ENCODE measurements at regions not wholly inside any gene's neighbourhood (a gene's known extent, or its start where the extent isn't known, plus 50 kb on each side); places are given as distances from the start of the nearest gene placed in this dataset.
A peak's percentile ranks its signal among the peaks of the same experiment; 100 is the strongest.

DNA sequence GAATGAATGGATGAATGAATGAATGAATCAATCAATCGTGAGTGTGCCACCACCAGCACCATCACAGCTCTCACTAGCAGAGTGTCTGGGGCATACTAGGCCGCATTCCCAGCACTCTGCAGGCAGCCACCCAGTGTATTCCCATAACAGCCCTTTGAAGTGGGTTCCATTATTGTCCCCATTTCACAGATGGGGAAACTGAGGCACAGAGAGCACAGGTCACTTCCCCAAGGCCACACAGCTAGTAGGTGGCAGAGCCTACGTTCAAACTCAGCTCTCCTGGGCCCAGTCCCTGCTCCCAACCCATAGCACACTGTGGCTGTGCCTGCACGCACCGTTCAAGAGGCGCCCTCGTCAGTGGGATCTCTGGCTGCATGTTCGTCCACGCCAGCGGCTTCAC is 88.1 kb downstream of the RFLNA start:
- ATAC-seq (no peak), DNase-seq (no peak)
- intact Hi-C loops (cut with DNase I), result no loop called here
- no peak for TF ChIP-seq POLR2A (IDR thresholded peaks at IDR 0.05)
- TF ChIP-seq, protein P1, sequence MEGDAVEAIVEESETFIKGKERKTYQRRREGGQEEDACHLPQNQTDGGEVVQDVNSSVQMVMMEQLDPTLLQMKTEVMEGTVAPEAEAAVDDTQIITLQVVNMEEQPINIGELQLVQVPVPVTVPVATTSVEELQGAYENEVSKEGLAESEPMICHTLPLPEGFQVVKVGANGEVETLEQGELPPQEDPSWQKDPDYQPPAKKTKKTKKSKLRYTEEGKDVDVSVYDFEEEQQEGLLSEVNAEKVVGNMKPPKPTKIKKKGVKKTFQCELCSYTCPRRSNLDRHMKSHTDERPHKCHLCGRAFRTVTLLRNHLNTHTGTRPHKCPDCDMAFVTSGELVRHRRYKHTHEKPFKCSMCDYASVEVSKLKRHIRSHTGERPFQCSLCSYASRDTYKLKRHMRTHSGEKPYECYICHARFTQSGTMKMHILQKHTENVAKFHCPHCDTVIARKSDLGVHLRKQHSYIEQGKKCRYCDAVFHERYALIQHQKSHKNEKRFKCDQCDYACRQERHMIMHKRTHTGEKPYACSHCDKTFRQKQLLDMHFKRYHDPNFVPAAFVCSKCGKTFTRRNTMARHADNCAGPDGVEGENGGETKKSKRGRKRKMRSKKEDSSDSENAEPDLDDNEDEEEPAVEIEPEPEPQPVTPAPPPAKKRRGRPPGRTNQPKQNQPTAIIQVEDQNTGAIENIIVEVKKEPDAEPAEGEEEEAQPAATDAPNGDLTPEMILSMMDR (IDR thresholded peaks at IDR 0.05), result no peak
- H3K27ac ChIP-seq, result peak overlapping the region; percentile 18 to 74 (median 70)
- H3K27me3 ChIP-seq, result no peaks in the 10 kb centered on the region
- H3K4me1 ChIP-seq, result peaks cover 48% of the 10 kb centered on the region
- H3K36me3 ChIP-seq (replicated peaks in 1 of 2; ENCODE audit: insufficient read depth in 1 of 2, low read depth in 2 of 2), result peaks cover 7 to 16% of the 10 kb centered on the region in 2 donors
- 83 to 90% methylated on average over 10 of the region's 10 CpGs for WGBS, 2 donors
- no peaks in the 10 kb centered on the region for H3K9me3 ChIP-seq
- no peak overlapping the region for H3K4me3 ChIP-seq

DNA sequence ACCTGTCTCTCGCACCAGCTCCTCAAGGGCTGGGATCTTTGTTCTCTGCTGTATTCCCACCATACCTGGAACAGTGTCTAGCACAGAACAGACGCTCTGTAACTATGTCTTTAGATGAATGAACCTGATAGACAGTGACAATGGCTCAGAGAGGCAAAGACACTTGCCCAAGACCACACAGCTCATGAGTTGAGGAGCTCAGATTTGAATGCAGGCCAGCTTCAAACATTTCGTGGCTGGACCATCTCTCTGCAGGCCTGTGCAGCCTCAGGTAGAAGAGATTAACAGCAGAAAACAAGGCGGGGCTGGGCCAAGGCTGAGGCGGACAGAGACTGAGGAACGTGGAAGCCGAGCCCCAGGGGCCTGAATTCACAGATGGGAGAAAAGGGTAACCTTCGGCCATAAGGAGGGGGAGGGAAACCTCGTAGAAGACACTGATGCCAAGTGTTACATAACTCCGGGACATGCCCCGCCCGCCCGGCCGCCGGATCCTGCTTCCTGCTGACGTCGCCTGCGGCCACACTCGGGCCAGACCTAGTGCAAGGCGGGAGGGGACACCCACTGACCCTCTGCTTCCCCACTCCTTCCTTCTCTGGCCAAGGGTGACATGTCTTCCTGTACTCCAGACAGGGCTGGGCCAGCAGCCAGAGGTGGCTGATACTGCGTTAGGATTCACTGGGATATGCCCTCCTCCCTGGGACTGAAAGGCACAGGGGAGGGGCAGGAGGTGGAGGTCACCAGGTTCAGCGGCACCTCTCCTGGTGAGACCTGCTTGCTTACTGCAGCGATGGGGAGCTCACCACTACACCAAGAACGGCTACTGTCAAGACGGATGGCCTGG is 86.8 kb downstream of the RFLNA start:
- H3K36me3 ChIP-seq (replicated peaks in 1 of 2; ENCODE audit: insufficient read depth in 1 of 2, low read depth in 2 of 2), result peaks cover 7 to 23% of the 10 kb centered on the region in 2 donors
- WGBS, 2 donors, result 13 to 17% methylated on average over 20 to 25 of the region's 25 CpGs
- TF ChIP-seq POLR2A (IDR thresholded peaks at IDR 0.05), result peak in 1 of 3 donors; percentile 14
- TF ChIP-seq, protein P1 (IDR thresholded peaks at IDR 0.05), result no peak

DNA sequence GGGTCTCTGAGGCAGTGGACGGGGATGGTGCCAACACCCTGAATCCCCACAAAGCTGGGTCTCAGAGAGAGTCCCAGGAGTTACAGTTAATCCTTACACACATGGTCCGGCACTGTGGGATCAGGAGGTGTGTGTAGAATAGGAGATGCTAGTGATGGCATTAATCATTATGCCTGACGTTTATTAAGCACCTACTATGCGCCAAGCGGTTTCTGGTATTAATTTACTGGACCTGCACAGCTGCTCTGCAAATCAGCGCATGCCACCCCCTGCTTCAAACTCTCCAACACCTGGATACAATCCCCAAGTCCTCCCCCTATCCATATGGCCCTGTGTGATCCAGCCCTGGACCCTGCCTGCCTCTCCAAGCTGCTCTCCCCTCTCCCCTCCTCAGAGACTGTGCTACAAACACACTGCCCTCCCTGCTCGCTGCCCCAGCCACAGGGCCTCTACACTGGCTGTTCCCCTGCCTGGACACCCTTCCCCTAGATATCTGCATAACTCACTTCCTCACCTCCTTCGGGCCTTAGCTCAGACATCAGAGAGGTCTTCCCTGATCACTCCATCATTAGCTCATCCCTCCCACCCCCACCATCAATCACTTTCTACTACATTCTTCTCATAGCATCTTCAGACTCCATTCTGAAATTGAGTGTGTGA is 86.0 kb downstream of the RFLNA start:
- intact Hi-C loops (cut with DNase I), result no loop called here
- no peak for ATAC-seq

More for the DNA sequence above, 86.8 kb downstream of the RFLNA start:
- Histone ChIP-seq H3K27me3 (no peaks in the 10 kb centered on the region), H3K27ac (peak overlapping the region; percentile 70 to 82 (median 72)), H3K4me3 (no peak overlapping the region), H3K4me1 (peaks cover 37% of the 10 kb centered on the region), H3K9me3 (no peaks in the 10 kb centered on the region)
- DNase-seq (peak; percentile 89 to 94 (median 91)), ATAC-seq (peak; percentile 88)
- intact Hi-C loops (cut with DNase I), result no loop called here

DNA sequence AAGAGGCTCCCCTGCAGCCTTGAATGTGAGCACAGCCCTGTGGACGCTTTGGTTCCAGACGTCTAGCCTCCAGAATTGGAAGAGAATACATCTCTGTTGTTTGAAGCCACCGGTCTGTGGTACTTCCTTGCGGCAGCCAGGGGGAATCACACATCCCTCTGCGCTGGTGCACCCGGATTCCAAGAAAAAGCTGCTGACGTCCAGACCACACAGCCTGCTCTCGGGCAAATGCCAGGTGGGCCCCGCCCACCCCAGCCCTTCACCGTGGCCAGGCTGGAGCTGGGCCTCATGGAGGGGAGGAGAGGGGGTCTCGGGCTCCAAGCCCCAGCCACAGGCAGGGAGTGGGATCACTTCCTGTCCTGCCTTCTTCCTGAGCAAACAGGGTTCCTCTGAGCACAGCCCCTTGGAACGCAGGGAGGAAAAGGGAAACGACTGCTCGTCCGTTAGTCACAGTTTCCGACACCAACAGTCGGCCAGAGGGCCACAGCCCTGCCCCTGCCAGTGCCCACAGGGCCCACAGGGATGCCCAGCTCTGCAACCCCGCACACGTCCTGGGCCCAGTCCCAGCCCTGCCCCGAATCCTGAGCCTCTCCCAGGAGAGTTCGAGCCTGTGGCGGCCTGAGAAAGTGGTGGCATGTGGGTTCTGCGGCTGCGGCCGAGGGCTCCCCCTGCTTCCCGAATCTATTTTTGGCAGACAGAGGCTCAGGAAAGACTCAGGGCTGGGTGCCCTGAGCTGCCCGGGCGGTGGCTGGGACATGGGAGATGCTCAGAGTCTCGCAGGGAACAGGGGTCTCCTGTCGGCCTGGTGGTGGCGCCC is 85.3 kb downstream of the RFLNA start:
- H3K36me3 ChIP-seq (replicated peaks in 1 of 2; ENCODE audit: insufficient read depth in 1 of 2, low read depth in 2 of 2), result peaks cover 7 to 21% of the 10 kb centered on the region in 2 donors
- peak in 1 of 4 donors; percentile 57 for DNase-seq
- H3K9me3 ChIP-seq, result no peaks in the 10 kb centered on the region
- intact Hi-C loops (cut with DNase I), result loop anchor here (10.0 kb wide), 1 partner anchor 115 kb away; no protein-coding TSS in a partner anchor
- H3K27me3 ChIP-seq, result no peaks in the 10 kb centered on the region
- peak overlapping the region; percentile 67 to 82 (median 72) for H3K27ac ChIP-seq
- TF ChIP-seq POLR2A (IDR thresholded peaks at IDR 0.05), result peak in 1 of 3 donors; percentile 27
- TF ChIP-seq, protein P1 (IDR thresholded peaks at IDR 0.05), result peak in 4 of 7 experiments; percentile 9 to 15 (median 13)
- H3K4me3 ChIP-seq, result no peak overlapping the region
- peaks cover 24% of the 10 kb centered on the region for H3K4me1 ChIP-seq
- 56 to 57% methylated on average over 14 to 30 of the region's 31 CpGs for WGBS, 2 donors
- ATAC-seq, result peak; percentile 11

More for the DNA sequence above, 86.0 kb downstream of the RFLNA start:
- Histone ChIP-seq H3K27ac (peak overlapping the region; percentile 70 to 82 (median 72)), H3K36me3 (replicated peaks in 1 of 2; ENCODE audit: insufficient read depth in 1 of 2, low read depth in 2 of 2) (peaks cover 7 to 23% of the 10 kb centered on the region in 2 donors), H3K27me3 (no peaks in the 10 kb centered on the region), H3K4me1 (peaks cover 29% of the 10 kb centered on the region), H3K4me3 (no peak overlapping the region), H3K9me3 (no peaks in the 10 kb centered on the region)
- WGBS, 2 donors, result 43 to 60% methylated on average over 8 of the region's 8 CpGs
- DNase-seq, result no peak
- no peak for TF ChIP-seq POLR2A (IDR thresholded peaks at IDR 0.05)
- TF ChIP-seq, protein P1 (IDR thresholded peaks at IDR 0.05), result no peak
